CD4-positive, alpha-beta T cell treated with Interleukin-1 beta for 1 hour (primary cell): ENCODE measurements at regions not wholly inside any gene's neighbourhood (a gene's known extent, or its start where the extent isn't known, plus 50 kb on each side); places are given as distances from the start of the nearest gene placed in this dataset.

Source experiments
- DNase-seq, 2 donors: peaks; one replicate each; pipeline ENCODE4 v3.0.0-alpha.2; 2020 to 2022

- no peak for DNase-seq
Measured at GRCh38 chr5:125587631-125588030, 835.6 kb upstream of the GRAMD2B start.

- DNase-seq, result no peak
Measured at GRCh38 chr5:125592856-125593255, 830.4 kb upstream of the GRAMD2B start.

- DNase-seq, result no peak
Measured at GRCh38 chr5:125595095-125595494, 828.1 kb upstream of the GRAMD2B start.

- DNase-seq, result no peak
Measured at GRCh38 chr5:125595845-125596244, 827.4 kb upstream of the GRAMD2B start.

- no peak for DNase-seq
Measured at GRCh38 chr5:125597338-125597737, 825.9 kb upstream of the GRAMD2B start.

- DNase-seq, result no peak
Measured at GRCh38 chr5:125600559-125600958, 822.6 kb upstream of the GRAMD2B start.

GRCh38 chr5:125602184-125602583, 821.0 kb upstream of the GRAMD2B start:
- no peak for DNase-seq

GRCh38 chr5:125603321-125603720, 819.9 kb upstream of the GRAMD2B start:
- DNase-seq, result no peak

GRCh38 chr5:125604104-125604503, 819.1 kb upstream of the GRAMD2B start:
- no peak for DNase-seq

GRCh38 chr5:125607018-125607417, 816.2 kb upstream of the GRAMD2B start:
- DNase-seq, result no peak

GRCh38 chr5:125609011-125609410, 814.2 kb upstream of the GRAMD2B start:
- DNase-seq, result no peak

- no peak for DNase-seq
Measured at GRCh38 chr5:125610892-125611291, 812.3 kb upstream of the GRAMD2B start.

GRCh38 chr5:125611541-125611940, 811.7 kb upstream of the GRAMD2B start:
- no peak for DNase-seq

- DNase-seq, result no peak
Measured at GRCh38 chr5:125612181-125612721, 811.0 kb upstream of the GRAMD2B start.

GRCh38 chr5:125612776-125613175, 810.4 kb upstream of the GRAMD2B start:
- no peak for DNase-seq

- DNase-seq, result no peak
Measured at GRCh38 chr5:125630237-125630636, 793.0 kb upstream of the GRAMD2B start.

- no peak for DNase-seq
Measured at GRCh38 chr5:125633523-125633922, 789.7 kb upstream of the GRAMD2B start.

GRCh38 chr5:125634216-125634835, 788.9 kb upstream of the GRAMD2B start:
- DNase-seq, result no peak

GRCh38 chr5:125639858-125640257, 783.4 kb upstream of the GRAMD2B start:
- no peak for DNase-seq

- no peak for DNase-seq
Measured at GRCh38 chr5:125652761-125653160, 770.4 kb upstream of the GRAMD2B start.

- no peak for DNase-seq
Measured at GRCh38 chr5:125654392-125654791, 768.8 kb upstream of the GRAMD2B start.

- no peak for DNase-seq
Measured at GRCh38 chr5:125655156-125655555, 768.1 kb upstream of the GRAMD2B start.

GRCh38 chr5:125657936-125658335, 765.3 kb upstream of the GRAMD2B start:
- DNase-seq, result no peak

GRCh38 chr5:125659316-125660023, 763.7 kb upstream of the GRAMD2B start:
- DNase-seq, result no peak
